Ovary (tissue), 7 donors: ENCODE measurements at regions not wholly inside any gene's neighbourhood (a gene's known extent, or its start where the extent isn't known, plus 50 kb on each side); places are given as distances from the start of the nearest gene placed in this dataset.

Experiments used
- DNase-seq, 5 donors: peaks; one replicate each; pipeline ENCODE4 v3.0.0-alpha.2; 2019 to 2020
- H3K27ac ChIP-seq, 2 donors: fragments of 200-600 bp; one replicate each; pipeline versions ENCODE4 v1.5.1 to v1.8.0; 2019 to 2022
- H3K27me3 ChIP-seq: fragments of 200-600 bp; one replicate; pipeline ENCODE4 v1.8.0; 2022
- H3K36me3 ChIP-seq: fragments of 200-600 bp; sonication (generic); one replicate; pipeline ENCODE4 v1.5.1; 2019
- H3K4me1 ChIP-seq: one replicate; pipeline ENCODE4 v1.8.1; 2013; ENCODE audit warnings: mild to moderate bottlenecking, moderate library complexity; ENCODE audit not compliant: insufficient read depth
- H3K4me3 ChIP-seq: fragments of 200-600 bp; sonication (generic); one replicate; pipeline ENCODE4 v1.5.1; 2017
- H3K9me3 ChIP-seq, 2 donors: fragments of 200-600 bp in 1 of 2; sonication (generic) in 1 of 2; one replicate each; pipeline versions ENCODE4 v1.5.1 to v1.8.1; 2013 to 2019; ENCODE audit warnings: mild to moderate bottlenecking in 1 of 2, moderate library complexity in 1 of 2
- CTCF ChIP-seq, 3 donors: fragments of 450-650 bp in 2 of 3; fragments of 200-600 bp in 1 of 3; IDR thresholded peaks; one replicate each; pipeline versions ENCODE4 v1.5.1 to v1.8.0; 2016 to 2022; ENCODE audit warnings: antibody characterized with exemption in 3 of 3, mild to moderate bottlenecking in 1 of 3
- EP300 ChIP-seq: sonication (generic); formaldehyde crosslinking; IDR thresholded peaks from one replicate; pipeline ENCODE4 v1.6.1; 2017; ENCODE audit warnings: antibody characterized with exemption
- POLR2A ChIP-seq: fragments of 450-650 bp; IDR thresholded peaks from one replicate; pipeline ENCODE4 v1.6.1; 2017; ENCODE audit warnings: antibody characterized with exemption, mild to moderate bottlenecking, moderate library complexity
- WGBS, 3 donors: extraction: QIAGEN DNeasy Blood & Tissue Kit in 1 of 3; methylation state at CpG; one replicate each; pipeline versions ENCODE4 v1.1.5 to v1.1.7; 2013 to 2017; 5-methylcytosine and 5-hydroxymethylcytosine counted together
- intact Hi-C, 4 donors: fragments of 100-400 bp; cut with DNase I; formaldehyde crosslinking; loops; one replicate each; pipeline versions ENCODE4 v1.11.0 to v1.15.1; 2022 to 2023
- donor health status: DM: no; HTN: no; CAD: no; lungs with moderate emphysema.
- donor health status: DM: no; HTN: no; CAD: no.
- donor health status: Bipolar disorder and iron deficiency.
- donor health status: DM: no; HTN: no; CAD: no.
- donor health status: DM: yes; HTN: yes; CAD: no.

DNA sequence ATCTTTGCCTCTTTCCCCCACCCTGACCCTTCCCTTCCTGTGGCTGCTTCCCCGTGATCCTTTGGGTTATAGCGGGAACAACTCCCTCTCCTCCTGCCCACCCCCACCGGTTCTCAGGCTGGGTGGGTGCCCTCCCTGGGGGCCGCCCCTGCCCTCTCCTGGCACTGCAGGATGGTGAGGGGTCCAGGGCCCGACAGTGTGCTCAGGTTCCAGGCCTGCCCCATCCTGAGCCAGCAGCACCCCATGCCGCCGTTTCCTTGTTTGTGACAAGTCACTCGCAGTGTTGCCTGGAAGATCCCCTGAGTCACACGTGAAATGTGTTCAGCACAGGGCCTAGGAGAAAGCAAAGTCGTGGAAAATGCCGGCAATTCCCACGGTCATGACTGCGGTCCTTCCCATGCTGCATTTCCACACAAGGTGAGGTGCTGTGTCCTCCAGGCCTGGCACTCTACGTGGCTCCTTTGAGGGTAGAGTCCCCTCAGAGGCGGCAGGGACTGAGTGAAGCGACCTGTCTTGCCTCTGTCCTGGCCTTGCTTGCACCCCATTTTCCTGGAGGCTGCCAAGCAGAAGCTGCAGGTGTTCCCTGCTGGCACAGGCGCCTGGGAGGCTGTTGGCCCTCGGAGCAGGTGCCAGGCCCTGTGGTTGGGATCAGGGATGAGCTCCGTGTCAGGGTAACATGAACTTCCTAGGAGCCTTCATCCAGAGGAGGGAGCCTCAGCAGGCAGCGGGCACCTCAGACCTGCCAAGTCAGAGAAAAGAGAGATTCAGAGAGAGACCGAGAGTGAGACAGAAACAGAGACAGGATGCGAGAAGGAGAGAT lies 80.5 kb upstream of the LINC01488 start:
- TF ChIP-seq EP300 (no peak), POLR2A (no peak)
- Histone ChIP-seq H3K4me1 (no peaks in the 10 kb centered on the region), H3K36me3 (no peaks in the 10 kb centered on the region), H3K27me3 (no peaks in the 10 kb centered on the region), H3K27ac (no peak overlapping the region), H3K9me3 (no peaks in the 10 kb centered on the region), H3K4me3 (no peak overlapping the region)
- intact Hi-C loops, result no loop called here
- peak in 2 of 5 donors; percentile 3 to 13 for DNase-seq
- 80 to 87% (median 84%) methylated on average over 22 of the region's 22 CpGs for WGBS, 3 donors

DNA sequence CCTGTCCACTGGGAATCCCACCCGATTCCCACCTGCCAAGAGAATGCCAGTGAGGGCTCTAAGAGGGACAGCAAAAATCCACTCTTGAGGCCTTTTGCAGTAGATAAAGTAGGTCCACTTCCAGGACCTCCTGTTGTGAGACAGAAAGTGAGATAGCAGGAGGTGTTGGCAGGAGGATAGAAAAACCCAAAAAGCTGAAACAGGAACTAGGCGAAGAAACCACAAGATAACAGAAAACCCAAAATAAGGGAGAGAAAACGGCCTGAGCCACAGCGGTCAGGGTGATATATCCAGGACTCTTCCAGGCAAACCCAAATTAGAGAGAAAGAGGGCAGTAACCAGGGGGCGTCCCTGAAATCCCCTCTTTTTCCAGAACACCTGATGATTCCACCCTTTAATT lies 79.7 kb upstream of the LINC01488 start:
- no peaks in the 10 kb centered on the region for H3K4me1 ChIP-seq
- H3K36me3 ChIP-seq, result no peaks in the 10 kb centered on the region
- intact Hi-C loops, result no loop called here
- no peak for DNase-seq
- 30 to 52% (median 51%) methylated on average over 5 of the region's 5 CpGs for WGBS, 3 donors
- no peak overlapping the region for H3K27ac ChIP-seq
- H3K4me3 ChIP-seq, result no peak overlapping the region
- TF ChIP-seq CTCF (IDR thresholded peaks at IDR 0.05) (no peak), EP300 (no peak), POLR2A (no peak)
- no peaks in the 10 kb centered on the region for H3K9me3 ChIP-seq
- no peaks in the 10 kb centered on the region for H3K27me3 ChIP-seq

DNA sequence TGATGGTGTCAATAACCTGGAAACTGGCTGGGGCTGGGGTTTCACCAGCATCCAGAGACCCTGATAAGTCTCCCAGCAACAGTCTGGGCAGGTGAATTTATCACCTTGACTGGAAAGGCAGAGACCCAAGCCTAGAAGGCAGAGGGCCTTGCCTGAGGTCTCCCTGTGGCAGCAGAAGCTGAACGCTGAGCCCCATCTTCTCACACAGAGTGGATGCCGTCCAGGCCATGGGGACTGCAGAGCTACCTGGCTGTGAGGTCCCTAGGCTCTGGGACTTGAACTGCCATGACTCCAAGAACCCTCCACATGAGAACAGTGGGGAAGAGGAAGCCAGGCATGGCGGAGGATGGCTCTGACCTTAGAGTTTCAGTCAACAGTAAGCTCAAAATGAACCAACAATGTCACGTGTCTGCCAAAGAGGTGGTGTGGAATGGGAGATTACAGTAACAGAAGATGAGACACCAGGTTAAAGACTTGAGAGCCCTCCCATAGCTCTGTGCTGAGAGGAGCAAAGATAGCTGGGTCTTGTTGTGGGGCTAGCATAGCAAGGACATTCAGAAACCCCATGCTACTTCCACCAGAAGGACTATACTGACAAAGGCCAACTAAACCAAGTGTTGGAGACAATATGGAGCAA lies 79.1 kb upstream of the LINC01488 start:
- no peaks in the 10 kb centered on the region for H3K36me3 ChIP-seq
- DNase-seq, result no peak
- no peaks in the 10 kb centered on the region for H3K27me3 ChIP-seq
- WGBS, 3 donors, result 45 to 48% (median 45%) methylated on average over 4 of the region's 4 CpGs
- intact Hi-C loops, result no loop called here
- H3K27ac ChIP-seq, result no peak overlapping the region
- H3K9me3 ChIP-seq, result no peaks in the 10 kb centered on the region
- no peak overlapping the region for H3K4me3 ChIP-seq
- no peaks in the 10 kb centered on the region for H3K4me1 ChIP-seq
- TF ChIP-seq CTCF (IDR thresholded peaks at IDR 0.05) (no peak), EP300 (no peak), POLR2A (no peak)

DNA sequence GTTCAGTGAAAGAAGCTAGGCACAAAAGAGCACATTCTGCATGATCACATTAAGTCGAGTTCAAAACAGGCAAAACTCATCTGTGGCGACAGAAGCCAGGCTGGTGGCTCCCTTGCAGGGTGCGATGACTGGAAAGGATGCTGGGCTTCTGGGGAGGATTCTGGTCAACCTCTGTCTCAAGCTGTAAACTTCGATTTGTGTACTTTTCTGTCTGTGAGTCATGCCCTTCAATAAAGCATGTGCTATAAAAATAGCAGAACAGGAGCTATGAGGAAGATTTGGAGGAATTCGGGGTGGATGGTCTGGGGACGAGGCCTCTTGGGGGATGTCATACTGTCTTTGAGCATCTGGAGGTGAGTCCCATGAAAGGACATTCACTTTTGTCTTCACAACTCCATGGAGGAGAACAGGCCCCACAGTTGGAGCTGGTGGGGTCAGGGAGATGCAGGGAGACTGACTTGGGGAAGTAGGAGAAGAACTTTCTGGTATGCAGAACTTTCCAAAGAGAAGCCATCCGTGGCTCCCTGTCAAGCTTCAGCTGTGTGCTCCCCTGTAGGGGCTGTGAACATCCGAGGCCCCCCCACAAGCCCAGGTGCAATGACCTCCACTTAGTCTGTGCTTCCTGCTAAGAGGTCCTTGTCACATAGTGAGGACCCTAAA lies 77.8 kb upstream of the LINC01488 start:
- TF ChIP-seq EP300 (no peak), POLR2A (no peak), CTCF (IDR thresholded peaks at IDR 0.05) (no peak)
- DNase-seq, result no peak
- H3K9me3 ChIP-seq, result no peaks in the 10 kb centered on the region
- 69 to 73% (median 72%) methylated on average over 8 of the region's 8 CpGs for WGBS, 3 donors
- no peak overlapping the region for H3K27ac ChIP-seq
- no peaks in the 10 kb centered on the region for H3K4me1 ChIP-seq
- intact Hi-C loops, result no loop called here
- no peaks in the 10 kb centered on the region for H3K27me3 ChIP-seq
- no peak overlapping the region for H3K4me3 ChIP-seq
- H3K36me3 ChIP-seq, result no peaks in the 10 kb centered on the region
